ENCODE measurements at regions not wholly inside any gene's neighbourhood (a gene's known extent, or its start where the extent isn't known, plus 50 kb on each side); places are given as distances from the start of the nearest gene placed in this dataset.
"Not testable (repeated sequence)": the region's sequence is repeated elsewhere in the genome, so short reads cannot be mapped to it uniquely, and the experiment has no call there.

- DNase-seq, result no peak
Measured at GRCh38 chr2:53188851-53189510, 578.6 kb upstream of the CHAC2 start.

DNA sequence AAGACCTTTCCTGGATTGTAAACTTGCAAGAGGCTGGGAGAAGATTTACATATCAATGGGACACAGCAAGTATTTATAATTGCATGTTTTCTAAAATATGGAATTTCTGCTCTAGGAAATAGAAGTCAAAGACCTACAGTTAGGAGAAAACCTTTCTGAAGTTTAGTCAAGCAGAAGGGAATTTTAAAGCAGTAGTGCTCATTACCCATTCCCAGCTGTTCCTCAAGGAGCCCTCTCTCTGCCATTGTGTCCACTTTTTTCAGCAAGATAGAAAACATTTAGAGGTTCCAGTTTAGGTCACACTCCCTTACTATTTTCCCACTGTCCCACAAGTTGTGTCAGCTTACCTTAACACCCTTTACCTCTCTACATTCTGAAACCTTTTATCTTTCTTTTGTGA, 584.0 kb upstream of the CHAC2 start:
- no peak for DNase-seq

- DNase-seq, result no peak
Measured at GRCh38 chr2:53182601-53183000, 585.0 kb upstream of the CHAC2 start.

DNA sequence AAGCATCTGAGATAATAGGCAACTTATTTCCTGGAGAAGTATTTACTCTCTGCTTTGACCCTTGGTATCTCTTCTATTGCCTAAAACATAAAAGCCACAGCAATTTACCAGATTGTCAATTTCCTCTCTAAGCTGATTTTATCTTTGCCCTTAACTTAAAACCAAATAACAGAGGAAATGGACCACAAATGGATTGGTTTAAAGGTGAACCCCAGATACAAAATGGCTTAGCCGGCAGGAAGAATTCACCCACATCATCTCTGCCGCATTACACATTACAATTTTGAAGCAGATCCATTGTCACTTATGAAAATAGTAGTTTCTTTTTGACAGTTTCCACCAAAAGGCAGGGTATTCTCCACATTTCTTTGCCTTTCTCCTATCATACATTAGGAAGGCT, 585.8 kb upstream of the CHAC2 start:
- DNase-seq, result no peak

GRCh38 chr2:53177327-53177726, 590.3 kb upstream of the CHAC2 start:
- no peak for DNase-seq

GRCh38 chr2:53174539-53174938, 593.1 kb upstream of the CHAC2 start:
- no peak for DNase-seq

GRCh38 chr2:53173698-53174455, 593.7 kb upstream of the CHAC2 start:
- DNase-seq, result no peak

DNA sequence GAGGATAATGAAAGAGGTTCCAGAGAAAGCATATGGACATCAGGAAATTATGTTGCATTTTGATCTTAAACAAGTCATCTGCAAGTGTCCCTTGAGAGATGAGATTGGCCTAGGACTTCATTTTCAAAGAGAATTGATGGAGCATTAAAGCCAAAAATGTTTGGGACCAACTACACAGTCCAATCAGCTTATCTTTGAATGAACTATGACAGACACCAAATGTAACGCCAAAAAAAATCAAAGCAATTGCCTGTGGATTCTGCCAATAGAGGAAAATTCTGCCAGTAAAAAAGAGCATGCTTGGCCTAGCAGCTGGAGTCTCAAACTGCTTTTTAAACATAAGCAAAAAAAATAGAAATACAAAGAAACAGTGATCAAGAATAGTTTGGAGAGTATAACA, 594.5 kb upstream of the CHAC2 start:
- no peak for DNase-seq

GRCh38 chr2:53170466-53170865, 597.1 kb upstream of the CHAC2 start:
- no peak for DNase-seq

- DNase-seq, result no peak
Measured at GRCh38 chr2:53167227-53167626, 600.4 kb upstream of the CHAC2 start.

GRCh38 chr2:53150146-53150545, 617.5 kb upstream of the CHAC2 start:
- DNase-seq, result no peak

- DNase-seq, result no peak
Measured at GRCh38 chr2:53148221-53148620, 619.4 kb upstream of the CHAC2 start.

DNA sequence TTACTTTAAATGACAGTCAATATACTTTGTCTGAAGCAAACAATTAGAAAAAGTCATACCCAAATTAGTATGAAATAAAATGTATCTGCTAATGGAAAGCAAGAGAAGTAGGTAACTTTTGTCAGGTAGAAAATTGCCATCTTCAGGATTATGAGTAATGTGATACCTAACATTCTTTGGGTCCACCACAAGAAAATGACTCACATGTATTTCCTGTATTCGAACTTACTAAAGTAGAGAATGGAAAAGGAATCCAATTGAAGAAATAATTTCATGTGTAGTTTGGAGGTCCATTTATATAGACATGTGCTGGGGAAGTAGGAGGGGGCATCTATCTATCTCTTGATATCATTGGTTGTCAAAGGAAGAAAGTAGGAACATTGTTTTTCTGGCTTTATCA, 636.2 kb upstream of the CHAC2 start:
- DNase-seq, result no peak

- no peak for DNase-seq
Measured at GRCh38 chr2:53130441-53130943, 637.1 kb upstream of the CHAC2 start.

GRCh38 chr2:53129851-53130250, 637.8 kb upstream of the CHAC2 start:
- no peak for DNase-seq

DNA sequence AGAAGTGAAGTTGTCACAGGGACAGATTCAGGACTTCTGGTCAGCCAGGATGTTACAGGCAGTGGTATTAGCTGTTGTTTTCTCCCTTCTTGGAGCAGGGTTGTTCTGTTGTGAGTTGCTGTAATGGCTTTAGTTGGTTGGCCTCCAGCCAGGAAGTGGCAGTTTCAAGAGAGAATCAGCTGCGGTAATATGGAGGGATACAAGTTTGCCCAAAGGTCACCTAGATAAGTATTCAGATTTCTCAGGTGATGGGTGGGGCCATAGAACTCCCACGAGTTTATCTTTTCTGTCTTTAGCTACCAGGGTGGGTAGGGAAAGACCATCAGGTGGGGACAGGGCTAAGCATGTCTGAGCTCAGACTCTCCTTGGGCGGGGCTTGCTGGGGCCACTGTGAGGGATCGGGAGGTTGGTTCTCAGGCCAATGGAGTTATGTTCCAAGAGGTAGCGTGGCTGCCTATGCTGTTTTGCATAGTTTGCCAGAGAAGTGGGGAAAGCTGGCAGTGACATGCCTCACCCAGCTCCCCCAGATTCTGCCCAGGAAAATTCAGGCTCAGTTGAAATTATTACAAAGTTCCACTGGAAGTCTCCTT, 640.4 kb upstream of the CHAC2 start:
- DNase-seq, result no peak

GRCh38 chr2:53114991-53115390, 652.6 kb upstream of the CHAC2 start:
- DNase-seq, result no peak

DNA sequence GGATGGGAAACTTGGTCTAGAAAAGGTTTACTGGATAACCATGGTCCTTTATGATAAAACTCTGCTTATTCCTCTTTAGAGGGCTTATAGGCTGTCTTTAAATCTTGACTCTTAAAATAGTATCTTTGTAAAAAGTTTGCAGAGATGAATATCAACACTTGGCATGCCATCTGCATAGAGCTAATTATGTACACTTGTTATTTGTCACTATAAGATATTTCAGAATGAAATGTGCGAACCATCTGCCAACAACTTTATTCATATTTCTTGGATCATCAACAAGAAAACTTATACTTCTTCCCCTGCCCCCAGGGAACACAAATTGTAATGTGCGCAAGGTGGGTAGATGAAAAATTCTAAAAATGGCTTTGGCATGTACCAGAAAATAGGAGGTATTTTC, 653.0 kb upstream of the CHAC2 start:
- no peak for DNase-seq

GRCh38 chr2:53112408-53112807, 655.2 kb upstream of the CHAC2 start:
- DNase-seq, result not testable (repeated sequence)

DNA sequence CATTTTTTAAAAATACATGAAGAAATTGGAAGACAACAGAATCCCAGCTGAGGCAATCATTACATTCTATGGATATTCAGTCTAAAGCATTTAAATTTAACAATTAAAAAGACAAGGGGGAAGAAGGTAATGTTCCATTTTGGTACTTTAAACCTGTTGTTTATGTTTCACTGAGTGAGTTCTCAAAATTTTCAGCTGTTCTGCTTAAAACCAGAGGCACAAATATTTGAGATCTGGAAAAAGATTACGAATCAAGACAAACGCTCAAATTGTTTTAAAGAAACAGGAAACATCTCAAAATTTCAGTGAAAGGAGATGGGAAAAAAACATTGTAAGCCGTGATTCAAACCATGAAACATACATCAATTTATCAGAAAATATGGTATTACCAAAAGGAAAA, 656.2 kb upstream of the CHAC2 start:
- DNase-seq, result no peak

DNA sequence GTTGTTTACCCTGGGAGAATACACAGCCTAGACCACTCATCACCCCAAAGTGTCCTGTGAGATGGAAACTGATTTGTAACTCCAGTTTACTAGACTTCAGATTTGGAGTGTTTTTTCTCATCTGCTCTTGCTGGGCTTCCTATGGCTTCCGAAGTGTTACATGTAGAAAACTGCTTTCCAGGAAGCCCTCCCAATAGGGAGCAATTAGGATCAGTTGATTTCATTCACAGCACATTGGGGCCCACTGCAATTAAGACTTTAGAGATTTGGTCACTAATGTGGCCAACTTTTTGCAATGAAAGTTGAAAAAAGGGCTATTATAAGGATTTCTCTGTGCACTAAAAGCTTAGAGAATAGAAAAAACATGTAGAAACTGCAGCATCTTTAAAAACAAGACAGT, 656.6 kb upstream of the CHAC2 start:
- DNase-seq, result no peak

GRCh38 chr2:53108246-53108645, 659.4 kb upstream of the CHAC2 start:
- DNase-seq, result no peak

- no peak for DNase-seq
Measured at GRCh38 chr2:53104263-53104662, 663.3 kb upstream of the CHAC2 start.

DNA sequence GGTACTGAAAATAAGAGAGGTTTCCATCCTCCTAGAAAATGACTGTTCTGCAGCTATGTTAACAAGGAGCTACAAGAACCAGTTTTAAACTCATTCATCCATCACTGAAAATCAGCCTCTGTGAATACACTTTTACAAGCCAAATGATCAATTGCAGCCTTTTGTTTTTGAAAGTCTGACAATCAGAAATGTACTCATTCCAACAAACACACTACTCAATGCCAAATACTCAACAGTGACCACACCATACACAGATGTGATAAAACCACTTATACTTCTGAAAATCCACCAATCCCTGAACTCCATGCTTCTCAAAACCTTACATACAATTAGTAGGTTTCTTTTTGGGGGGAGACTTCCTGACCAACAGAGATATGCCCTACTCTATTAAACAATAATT, 663.9 kb upstream of the CHAC2 start:
- no peak for DNase-seq

All from NCI-H524 (cell line).